Urothelium cell line (cell line): ENCODE measurements at regions not wholly inside any gene's neighbourhood (a gene's known extent, or its start where the extent isn't known, plus 50 kb on each side); places are given as distances from the start of the nearest gene placed in this dataset.
"Not testable (repeated sequence)": the region's sequence is repeated elsewhere in the genome, so short reads cannot be mapped to it uniquely, and the experiment has no call there.

Experiments used
- DNase-seq: peaks from one replicate; pipeline ENCODE4 v3.0.0; 2011; ENCODE audit warnings: low spot score, mixed read lengths
- FAIRE-seq: peaks from 2 replicates; lab custom pipeline; 2011; peaks lifted over from hg19 to GRCh38; lab: Jason Lieb, UNC

DNA sequence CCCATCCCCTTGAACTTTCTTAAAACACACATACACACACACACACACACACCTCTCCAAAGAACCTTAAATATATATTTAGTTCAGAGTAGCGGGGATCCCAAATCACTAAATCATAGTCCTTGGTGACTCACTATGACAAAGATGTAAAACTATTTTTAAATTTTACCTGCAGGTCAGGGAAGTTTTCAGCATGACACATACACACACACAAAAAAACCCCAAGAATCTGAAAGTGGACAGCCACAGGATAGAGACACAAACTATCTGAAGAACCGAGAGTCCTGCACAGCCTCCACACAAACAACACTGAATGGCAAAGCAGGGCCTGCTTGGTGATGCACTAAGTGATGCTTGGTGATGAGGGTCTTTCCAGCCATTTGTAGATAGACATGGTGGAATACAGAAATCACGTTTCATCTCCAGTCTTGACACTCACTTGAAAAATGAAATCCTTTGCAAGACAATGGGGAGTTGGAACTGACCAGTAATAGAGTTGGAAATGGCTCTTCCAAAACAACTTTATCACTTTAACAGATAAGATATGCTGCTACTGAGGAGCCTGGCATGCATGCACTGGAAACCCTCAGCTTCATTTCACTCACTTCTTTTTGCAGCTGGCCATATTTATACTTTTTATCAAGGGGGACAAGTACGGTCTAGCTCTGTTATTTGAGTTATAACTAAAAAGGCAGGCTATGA, 307.3 kb downstream of the RAPGEF2 start:
- DNase-seq (peak; percentile 41), FAIRE-seq (no peak)

DNA sequence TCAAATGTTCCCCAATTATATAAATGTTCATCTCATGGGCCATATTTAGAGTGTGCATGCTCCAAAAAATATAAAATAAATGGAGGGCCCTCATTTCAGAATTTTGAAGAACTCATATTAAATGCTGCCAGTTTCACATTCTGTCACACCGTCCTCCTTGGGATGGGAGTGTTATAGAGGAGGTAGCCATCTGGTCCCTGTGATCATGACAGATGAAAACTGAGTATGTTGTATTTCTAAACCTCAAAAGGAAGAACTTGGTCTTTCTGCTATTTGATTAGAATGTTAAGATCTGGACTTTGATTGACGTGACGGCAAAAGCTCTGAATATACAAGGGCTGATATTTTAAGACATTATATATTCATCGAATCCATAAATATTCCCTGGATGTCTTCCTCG, 308.0 kb downstream of the RAPGEF2 start:
- DNase-seq (no peak), FAIRE-seq (no peak)

DNA sequence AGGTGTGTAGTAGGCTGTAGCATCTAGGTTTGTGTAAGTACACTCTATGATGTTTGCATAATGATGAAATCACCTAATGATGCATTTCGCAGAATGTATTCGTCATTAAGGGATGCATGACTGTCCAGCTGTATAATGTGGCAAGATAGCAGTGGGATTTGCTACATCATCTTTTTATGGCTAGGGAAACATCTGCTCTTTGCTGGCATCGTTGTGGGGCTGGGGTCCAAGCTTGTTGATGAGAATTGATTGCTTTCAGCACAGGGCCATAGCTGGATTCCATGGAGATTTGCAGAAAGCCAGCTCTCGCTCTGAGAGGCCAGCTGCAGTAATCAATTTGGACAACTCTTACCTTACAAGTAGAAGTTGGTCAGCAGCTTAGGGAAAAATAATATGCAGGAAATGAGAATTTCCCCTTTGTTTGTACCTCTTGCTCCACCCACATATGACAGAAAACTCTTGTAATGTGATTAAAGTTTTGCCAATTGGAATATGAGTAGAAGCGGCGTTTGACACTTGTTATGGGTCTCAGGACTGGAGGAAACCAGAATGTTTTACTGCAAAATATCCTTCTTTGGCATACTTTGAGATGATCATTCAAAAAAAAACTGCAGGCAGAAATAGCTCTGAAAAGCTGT, 310.5 kb downstream of the RAPGEF2 start:
- FAIRE-seq (no peak), DNase-seq (no peak)

DNA sequence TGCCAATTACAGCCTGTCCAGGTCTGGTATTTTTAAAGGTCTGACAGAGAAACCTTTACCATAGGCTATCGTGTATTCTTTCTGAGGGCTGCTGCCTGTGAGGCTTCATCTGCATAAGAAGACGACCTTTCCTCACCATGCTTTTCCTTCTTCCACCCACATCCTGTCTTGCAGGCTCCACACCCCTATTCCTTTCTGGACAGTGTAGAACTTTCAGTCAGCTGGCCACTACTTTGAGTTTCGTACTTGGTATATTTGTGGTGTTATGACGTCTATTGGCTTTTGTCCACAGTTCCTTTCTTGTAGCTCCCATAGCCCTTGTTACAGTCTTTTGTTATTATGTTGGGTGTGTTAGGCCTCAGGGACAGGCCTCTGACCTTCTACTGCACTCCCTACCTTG, 311.4 kb downstream of the RAPGEF2 start:
- FAIRE-seq (no peak), DNase-seq (no peak)

DNA sequence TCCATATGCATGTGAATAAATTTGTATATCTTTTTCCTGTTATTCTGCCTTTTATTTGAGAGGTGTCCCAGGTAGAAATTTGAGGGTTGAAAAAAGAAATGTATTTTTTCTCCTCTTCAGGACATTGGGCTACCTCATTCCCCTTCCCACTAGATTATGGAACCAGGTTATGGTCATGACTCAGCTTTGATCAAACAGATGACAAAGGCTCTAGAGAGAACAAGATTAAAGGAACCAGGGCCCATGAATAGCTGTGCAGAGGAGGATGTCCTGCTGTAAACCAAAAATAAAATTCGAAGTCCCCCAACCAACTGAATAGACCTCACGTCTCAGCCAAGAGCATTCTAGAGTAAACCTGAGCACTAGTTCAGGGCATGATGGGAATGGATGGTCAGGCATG, 313.2 kb downstream of the RAPGEF2 start:
- DNase-seq = no peak
- no peak for FAIRE-seq

DNA sequence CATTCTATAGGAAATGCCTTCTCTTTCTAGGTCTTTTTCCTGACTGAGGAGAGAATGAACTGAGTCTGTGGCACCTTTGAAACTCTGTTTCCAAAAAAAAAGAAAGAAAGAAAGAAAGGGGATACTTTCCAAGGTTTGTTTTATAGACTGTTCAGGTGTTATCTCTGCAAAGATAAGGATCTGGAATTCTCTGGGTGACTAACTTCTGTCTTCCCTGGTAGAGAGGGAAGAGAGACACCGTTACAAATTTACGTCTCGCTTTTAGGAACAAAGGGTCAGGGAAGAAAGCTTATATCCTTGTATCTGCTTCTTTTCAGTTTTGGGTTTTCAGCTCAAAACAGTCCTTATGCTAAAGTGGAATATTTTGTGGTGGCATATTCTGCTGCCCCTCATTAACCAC, 314.1 kb downstream of the RAPGEF2 start:
- DNase-seq (no peak), FAIRE-seq (no peak)

DNA sequence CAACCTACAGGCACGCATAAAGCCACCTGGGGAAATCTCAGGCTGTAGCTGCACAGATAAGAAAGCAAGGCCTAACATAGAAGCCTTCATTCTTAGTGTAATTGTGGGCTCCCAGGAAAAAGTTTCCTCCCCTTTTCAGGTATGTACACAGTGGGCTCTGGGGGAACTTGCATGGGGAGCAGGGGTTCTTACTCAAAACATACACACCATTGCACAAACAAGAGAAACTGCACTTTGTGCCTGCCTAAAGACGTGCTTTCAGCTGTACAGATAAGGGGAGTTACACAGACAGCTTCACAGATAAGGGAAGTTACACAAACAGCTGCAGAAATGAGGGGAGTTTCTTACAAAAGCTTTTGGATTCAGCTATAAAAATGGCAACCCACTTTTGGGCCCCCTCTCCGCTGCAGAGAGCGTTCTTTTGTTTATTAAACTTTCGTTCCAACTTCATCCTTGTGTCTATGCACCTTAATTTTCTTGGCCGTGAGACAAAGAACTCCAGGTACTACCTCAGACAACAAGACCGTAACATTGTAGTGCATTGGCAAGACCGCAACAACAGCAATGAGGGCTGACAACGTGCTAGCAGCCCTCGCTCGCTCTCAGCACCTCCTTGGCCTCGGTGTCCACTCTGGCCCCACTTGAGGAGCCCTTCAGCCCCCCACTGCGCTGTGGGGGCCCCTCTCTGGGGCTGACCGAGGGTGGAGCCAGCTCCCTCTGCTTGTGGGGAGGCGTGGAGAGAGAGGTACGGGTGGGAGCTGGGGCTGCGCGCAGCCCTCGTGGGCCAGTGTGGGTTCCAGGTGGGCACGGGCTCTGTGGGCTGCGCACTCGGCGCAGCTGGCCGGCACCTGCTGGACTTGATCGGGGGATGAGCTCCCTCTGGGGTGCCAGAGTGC, 317.5 kb downstream of the RAPGEF2 start:
- DNase-seq = no peak
- FAIRE-seq = no peak

DNA sequence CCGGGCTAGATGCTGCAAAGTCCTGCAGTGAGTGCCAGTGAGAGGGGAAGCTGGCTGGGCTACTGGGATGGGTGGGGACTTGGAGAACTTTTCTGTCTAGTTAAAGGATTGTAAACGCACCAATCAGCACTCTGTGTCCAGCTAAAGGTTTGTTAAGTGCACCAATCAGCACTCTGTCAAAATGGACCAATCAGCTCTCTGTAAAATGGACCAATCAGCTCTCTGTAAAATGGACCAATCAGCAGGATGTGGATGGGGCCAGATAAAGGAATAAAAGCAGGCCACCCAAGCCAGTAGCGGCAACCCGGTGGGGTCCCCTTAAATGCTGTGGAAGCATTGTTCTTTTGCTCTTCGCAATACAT, 318.2 kb downstream of the RAPGEF2 start:
- not testable (repeated sequence) for FAIRE-seq, DNase-seq

DNA sequence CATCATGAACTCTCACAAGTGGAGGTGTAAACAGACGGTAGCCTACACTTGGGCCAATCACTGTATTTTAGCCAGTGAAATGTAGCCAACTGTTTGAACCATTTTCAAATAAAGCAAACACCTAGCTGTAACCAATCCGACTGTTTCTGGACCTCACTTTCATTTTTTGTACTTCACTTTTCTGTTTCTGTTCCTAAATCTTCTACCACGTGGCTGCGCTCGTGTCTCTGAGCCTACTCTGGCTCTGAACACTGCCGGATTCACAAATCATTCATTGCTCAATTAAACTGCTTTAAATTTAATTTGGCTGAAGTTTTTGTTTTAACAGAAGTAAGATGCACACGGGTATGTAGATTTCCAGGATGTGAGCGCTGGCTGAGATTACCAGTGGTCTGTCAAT, 319.1 kb downstream of the RAPGEF2 start:
- FAIRE-seq = no peak
- DNase-seq = no peak

DNA sequence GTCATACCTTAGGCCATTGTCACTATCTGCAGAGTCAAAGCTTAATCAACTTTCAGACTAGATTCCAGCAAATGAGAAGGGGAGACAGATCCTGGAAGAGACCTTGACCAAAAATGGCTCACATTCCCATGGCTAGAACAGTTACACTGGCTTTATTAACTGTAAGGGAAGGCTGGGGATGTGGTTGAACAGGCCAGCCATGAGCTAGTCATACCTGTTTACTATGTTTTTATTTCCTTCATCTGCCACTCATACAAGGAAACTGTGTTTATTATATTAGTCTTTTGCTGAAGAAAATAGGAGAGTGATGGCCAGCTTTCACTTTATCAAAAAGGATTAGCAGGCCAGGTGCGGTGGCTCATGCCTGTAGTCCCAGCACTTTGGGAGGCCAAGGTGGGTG, 319.7 kb downstream of the RAPGEF2 start:
- FAIRE-seq (no peak), DNase-seq (no peak)

DNA sequence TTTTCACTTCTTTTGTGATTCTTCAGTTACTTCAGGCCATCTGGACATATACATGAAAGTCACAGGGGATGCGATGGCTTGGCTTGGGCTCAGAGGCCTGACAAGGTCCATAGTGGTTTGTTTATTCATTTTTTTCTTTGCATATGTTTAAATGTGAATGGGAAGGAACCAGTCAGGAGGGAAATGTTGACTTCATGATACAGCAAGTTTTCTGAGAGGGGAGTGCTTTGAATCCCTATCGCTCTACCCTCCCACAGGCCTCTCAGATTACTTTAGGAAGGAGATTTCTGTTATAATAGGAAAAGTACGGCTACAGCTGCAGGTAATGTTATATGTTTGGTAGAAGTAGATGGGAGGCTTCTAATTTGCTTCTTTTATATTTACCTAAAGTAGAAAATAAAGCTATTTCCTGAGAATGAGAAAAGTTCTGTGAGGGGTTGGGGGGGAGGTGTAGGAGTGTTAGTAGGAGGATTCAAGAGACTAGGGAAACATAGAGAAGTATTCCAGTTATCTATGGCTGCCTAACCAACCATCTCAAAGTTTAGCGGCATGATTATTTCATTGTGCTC, 322.9 kb downstream of the RAPGEF2 start:
- DNase-seq = no peak
- FAIRE-seq = no peak

DNA sequence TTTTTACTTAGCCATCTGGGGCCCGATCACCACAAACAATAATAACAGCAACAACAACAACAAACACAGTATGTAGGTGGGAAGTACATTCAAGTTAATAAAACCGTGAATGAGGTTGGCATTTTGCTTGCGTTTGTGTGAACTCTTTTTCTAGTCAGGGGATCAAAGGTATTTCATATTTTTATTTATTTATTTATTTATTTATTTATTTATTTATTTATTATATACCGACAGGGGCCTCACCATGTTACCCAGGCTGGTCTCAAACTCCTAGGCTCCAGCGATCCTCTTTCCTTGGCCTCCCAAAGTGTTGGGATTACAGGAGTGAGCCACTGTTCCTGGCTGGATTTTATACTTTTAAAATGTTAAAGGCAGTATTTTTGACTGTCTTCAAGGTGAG, 325.4 kb downstream of the RAPGEF2 start:
- DNase-seq (no peak), FAIRE-seq (no peak)

DNA sequence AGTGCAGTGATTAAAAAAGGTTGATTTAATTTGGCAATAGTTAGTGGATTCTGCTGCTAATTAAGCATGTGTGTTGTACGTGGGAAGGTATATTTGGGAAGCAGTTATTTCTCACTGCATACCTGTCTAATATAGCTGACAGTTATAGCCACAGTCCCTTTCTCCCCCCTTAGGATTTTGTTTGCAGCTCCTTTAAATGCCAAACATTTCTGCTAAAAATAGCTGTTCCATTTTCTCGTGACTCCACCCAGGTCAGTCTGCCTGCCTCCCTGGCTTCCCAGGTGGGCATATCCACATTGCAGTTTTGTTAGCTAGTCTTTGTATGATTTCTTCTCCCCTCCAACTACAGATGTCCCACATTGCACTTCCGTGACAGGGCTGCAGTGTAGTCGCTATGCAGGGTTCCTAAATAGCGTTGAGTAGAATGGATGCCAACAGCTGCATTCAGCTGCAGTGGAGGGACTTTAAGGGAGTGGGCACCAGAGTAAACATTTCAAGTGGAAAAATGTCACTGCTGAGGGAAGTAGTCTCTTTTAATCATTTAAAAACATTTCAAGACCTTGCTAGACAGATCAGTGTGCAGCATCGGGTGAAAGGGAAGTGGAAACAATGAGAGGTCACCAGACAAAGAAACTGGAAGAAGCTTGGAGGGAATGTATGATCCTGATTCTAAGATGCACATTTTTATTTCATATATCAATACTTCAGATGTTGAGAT, 326.3 kb downstream of the RAPGEF2 start:
- DNase-seq (no peak), FAIRE-seq (no peak)

DNA sequence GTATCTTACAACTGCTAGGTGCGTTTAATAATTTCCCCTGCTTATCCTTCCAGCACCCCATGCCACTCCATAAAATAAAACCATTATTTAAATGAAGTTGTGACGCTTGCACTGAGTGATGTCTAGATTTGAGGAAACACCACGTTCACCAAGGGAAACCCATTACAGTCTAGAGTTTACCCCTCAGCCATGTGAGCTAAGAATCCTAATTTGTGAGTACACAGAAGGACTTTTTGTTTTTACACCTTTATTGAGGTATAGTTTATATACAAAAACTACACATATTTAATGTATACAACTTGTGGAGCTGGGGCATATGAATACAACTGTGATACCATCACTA, 326.8 kb downstream of the RAPGEF2 start:
- FAIRE-seq = no peak
- DNase-seq = no peak

DNA sequence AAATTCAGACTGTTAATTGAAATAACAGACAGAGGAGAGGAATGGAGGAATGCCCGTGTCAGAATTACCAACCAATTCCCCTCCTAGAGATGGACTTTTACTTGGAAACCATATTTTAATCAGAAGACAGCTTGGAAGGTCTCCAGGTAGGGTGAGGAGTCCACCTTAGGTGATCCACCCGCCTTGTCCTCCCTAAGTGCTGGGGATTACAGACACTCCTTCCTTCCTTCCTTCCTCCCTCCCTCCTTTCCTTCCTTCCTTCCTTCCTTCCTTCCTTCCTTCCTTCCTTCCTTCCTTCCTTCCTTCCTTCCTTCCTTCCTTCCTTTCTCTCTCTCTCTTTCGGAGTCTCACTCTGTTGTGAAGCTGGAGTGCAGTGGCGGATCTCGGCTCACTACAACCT, 328.0 kb downstream of the RAPGEF2 start:
- DNase-seq (no peak), FAIRE-seq (no peak)

DNA sequence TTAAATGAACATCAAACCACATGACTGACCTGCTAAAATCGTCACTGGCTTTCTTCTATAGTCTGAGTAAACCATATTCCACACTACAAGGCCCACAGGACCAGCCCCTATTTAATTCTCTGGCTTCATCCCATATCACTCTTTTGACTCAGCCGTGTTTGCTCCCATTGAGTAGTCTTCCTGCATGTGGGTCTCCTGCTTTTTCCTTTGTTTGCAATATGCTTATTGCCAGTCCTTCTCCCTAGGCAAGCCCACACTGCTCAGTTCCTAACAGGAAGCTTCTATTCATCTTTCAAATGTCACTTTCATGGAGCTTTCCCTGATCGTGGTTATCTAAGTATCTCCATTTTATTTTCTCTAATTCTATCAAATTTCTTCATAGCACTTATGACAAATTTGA, 329.6 kb downstream of the RAPGEF2 start:
- DNase-seq = no peak
- no peak for FAIRE-seq

DNA sequence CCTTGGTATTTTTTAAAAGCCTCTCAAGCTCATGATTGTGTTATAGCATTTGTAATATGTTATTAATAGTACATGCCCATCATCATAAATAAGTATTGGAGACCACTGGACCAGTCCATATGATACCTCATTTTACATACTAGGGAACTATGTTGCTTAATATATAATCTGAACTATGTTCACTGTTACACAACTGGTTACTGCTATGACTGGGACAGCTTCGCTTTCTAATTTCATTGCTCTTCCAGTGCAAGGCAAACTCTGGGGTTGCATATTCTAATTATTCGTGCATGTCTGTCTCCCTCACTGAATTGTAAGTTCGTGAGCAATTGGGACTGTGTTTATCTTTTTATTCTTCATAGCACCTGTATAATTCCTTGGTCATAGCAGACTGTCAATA, 330.5 kb downstream of the RAPGEF2 start:
- FAIRE-seq (no peak), DNase-seq (no peak)

DNA sequence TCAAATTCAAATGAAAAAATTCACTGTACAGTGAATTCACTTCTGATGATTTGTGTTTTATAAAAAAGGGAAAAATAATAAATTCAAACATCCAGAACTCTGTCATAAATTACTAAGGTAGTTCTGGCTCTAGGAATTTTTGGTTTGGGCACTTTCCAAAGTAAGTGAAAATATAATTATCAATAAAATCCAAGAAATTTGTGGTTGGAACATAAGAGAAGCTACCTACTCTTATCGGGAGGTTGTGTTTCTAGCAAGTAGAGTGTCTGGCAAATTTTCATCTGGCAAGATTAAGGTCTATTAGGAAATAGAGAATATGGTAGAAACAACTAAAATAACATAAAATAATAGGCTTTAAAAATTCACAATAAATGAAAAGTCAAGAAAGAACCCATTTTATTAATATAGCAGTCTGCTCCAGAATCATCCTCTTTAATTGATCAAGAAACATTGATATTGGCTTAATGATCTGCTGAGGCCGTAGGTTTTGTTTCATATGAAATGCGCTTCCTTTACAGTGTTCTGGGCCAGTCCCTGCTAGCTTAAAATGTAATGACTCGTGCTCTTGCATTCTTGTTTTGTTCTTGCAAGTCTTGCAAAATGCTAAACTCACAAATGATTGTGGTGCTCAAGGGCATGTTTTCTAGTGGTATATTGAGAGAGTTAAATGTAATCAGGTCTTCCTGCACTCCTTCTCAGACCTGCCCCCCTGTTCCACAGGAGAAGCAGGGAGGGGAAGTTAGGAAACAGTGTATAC, 331.4 kb downstream of the RAPGEF2 start:
- DNase-seq (no peak), FAIRE-seq (no peak)

DNA sequence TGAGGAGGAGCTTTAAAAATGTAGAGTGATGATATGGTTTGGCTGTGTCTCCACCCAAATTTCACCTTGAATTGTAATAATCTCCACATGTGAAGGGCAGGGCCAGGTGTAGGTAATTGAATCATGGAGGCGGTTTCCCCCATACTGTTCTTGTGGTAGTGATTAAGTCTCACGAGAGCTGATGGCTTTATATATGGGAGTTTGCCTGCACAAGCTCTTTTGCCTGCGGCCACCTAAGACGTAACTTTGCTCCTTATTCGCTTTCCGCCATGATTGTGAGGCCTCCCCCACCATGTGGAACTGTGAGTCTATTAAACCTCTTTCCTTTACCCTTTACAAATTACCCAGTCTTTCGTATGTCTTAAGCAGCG, 332.0 kb downstream of the RAPGEF2 start:
- no peak for FAIRE-seq
- no peak for DNase-seq

DNA sequence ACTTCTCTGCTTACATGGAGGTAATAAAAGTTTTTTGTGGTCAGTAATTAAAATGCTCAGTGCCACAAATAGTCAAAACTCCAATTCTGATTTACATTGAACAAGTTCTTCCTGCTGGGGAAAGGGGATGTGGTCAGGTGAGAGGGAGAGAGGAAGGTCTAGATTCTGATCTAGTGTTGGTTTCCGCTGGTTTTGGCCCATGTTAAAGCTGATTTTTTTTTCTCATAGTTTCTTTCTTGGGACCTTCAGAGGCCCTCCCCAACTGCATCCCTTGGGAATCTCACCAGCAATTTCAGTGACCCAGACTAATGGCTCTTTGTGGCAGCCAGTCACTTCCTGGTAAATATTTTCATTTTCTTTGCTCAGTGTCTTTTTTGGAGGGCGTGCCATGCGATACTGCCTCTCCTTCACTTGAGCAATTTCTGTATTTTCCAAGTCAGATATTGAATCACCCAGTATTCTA, 332.7 kb downstream of the RAPGEF2 start:
- no peak for FAIRE-seq
- DNase-seq = no peak
